NCI-H345 treated with DMSO at 0.1 percent for 48 hours (cell line): ENCODE measurements at regions not wholly inside any gene's neighbourhood (a gene's known extent, or its start where the extent isn't known, plus 50 kb on each side); places are given as distances from the start of the nearest gene placed in this dataset.

Experiments
- DNase-seq: peaks from one replicate; lab custom pipeline; 2025; ENCODE audit not compliant: unreplicated experiment; lab: John Stamatoyannopoulos, UW

GRCh38 chr17:53891726-53892125 lies 69.0 kb downstream of the KIF2B start:
- no peak for DNase-seq

GRCh38 chr17:53892222-53892621 lies 69.5 kb downstream of the KIF2B start:
- no peak for DNase-seq

DNA sequence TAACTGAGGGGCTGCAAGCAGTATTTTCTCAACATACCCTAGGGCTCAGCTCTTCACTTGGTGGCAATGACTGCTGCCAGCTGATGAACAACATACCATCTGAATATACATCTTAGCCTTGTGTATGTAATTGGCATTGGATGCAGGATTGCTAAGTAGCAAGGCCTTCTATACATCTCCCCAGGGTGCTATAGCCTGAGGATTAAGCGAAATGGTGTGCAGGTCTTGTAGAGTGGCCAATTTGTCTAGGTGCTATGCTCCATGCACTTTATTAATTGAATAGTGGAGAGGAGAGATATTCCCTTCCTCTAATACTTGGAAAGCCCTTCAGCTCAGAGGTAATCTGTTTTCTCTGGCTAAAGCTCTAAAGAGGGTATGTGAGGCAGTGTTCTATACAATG lies 71.9 kb downstream of the KIF2B start:
- no peak for DNase-seq

GRCh38 chr17:53896047-53896446 lies 73.3 kb downstream of the KIF2B start:
- DNase-seq = no peak

DNA sequence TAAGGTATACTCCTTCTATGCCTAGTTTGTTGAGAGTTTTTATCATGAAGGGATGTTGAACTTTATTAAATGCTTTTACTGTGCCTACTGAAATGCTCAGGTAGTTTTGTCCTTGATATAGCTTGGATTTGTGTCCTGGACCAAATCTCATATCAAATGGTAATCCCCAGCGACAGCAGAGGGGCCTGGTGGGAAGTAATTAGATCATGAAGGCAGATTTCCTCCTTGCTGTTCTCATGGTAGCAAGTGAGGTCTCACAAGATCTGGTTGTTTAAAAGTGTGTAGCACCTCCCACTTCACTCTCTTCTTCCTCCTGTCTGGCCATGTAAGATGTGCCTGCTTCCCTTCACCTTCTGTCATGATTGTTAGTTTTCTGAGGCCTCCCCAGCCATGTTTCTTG lies 78.2 kb downstream of the KIF2B start:
- DNase-seq = no peak

DNA sequence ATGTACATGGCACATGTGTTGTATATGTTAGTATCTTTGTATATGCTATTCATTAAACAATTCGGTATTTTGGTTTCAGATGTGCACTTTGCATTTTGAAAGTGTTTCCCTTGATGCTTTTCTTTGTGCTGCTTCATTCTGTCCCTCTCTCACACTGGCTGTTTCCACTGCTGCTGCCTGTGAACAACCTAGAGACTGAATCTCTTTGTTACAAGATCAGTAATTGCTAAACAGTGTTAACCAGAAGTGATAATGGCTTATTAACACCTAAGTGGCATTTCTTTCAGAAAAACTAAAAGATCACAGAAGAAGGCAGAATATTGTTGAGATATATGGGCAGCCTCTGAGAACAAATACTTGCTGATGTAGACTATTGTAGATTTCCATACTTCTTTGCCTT lies 84.7 kb downstream of the KIF2B start:
- no peak for DNase-seq

GRCh38 chr17:53909802-53910201 lies 87.1 kb downstream of the KIF2B start:
- no peak for DNase-seq

DNA sequence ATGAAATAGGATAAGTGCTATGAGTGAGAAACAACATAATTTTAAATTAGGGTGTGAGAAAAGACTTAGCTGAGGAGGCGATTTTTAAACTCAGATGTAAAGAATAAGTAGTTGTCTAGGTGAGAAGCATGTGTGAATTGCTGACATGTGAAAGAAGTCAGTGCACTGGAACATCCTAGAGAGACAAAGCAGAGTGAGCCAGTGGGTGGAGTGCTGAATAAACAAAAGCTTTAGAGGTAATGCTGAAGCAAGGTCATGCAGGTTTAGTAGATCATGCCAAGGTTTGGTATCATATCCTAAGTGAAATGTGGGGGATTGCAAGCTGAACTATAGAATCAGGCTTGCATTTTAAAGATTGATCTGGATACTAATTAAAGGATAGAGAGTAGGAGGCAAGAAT lies 89.4 kb downstream of the KIF2B start:
- no peak for DNase-seq

DNA sequence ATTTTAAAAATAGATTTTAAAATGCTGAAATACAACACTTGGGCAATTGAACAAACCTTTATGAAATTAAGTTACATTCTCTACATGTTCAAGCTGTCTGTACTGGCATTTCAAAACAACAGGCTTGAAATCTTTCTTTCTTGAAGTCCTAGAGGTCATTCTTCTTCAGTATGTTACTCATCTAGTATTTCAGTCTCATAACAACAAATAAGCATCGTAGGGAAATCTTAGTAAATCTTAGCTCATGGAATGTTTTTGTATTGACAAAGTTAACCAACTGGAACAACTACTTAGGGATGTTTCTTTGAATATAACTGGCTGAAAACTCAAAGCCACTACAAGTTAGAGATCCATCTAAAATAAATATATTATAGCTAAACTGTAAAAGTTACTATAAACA lies 96.6 kb downstream of the KIF2B start:
- no peak for DNase-seq

GRCh38 chr17:53924530-53925455 lies 102.1 kb downstream of the KIF2B start:
- DNase-seq = no peak

GRCh38 chr17:53932386-53932785 lies 109.7 kb downstream of the KIF2B start:
- no peak for DNase-seq

- DNase-seq = no peak
Measured at GRCh38 chr17:53934931-53935330, 112.2 kb downstream of the KIF2B start.

- no peak for DNase-seq
Measured at GRCh38 chr17:53941231-53941630, 118.5 kb downstream of the KIF2B start.

- DNase-seq = no peak
Measured at GRCh38 chr17:53942436-53942835, 119.7 kb downstream of the KIF2B start.

GRCh38 chr17:53942898-53943297 lies 120.2 kb downstream of the KIF2B start:
- DNase-seq = no peak

DNA sequence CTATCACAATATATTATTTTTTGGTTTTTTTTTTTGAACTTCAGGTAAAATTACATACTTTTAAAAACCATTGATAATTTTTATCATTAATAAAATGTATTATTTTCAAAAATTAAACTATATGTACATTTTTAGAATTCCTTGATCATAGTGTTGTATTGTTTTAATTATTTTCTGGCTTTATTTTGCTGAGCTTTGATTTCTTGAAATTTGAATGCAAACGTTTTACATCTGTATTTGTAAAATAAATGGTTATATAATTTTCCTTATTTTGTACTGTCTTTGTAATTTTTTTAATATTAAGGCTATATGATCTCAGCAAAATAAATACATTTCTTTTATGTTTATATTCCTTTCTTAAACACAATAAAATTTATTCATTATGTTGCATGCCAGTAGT lies 125.6 kb downstream of the KIF2B start:
- DNase-seq = no peak

DNA sequence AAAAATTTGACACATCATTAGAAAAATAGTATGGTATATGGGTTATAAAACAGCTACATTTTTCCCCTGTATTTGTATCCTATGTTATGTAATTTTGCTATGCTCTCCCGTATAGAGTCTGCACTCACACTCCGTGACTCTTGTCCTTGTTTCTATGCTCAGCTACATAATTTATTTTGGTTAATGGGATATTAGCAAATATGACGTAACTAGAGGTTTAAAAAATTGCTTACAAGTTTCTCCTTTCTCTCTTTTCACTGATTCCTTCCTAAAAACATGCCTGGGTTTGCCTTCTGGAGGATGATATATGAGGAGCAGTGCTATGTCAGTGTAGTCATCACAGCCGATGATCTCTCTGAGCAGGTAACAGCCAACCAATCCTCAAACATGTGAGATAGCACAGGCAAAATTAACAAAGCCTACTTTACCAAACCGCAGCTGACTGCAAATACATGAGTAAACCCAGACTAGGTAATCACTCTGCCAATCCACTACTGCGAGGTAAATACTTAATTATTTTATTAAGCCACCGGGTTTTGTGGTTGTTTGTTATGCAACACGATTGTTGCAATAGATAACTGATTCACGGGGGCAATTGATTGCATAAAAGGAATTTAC lies 126.9 kb downstream of the KIF2B start:
- DNase-seq = no peak

- no peak for DNase-seq
Measured at GRCh38 chr17:53950207-53950857, 127.6 kb downstream of the KIF2B start.

- no peak for DNase-seq
Measured at GRCh38 chr17:53950858-53951250, 128.1 kb downstream of the KIF2B start.

DNA sequence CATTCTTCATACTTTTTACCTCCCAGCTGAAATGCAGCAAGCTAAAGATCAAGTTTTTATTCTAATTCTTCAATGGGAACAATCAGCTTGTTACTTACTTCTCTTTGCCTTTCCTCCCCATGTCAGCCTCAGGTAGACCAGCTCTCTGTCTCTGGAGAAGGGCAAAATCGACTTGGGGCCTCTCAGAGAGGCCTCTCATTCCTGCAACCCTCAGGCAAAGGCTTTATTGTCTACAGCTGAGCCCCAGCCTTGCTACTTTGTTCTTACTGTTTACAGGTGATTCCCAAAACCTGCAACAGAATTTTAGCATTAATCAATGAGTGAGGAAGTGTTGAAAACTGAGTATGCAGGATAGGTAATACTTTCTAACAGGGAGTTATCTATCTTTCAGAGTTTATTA lies 148.6 kb downstream of the KIF2B start:
- DNase-seq = no peak

- DNase-seq = no peak
Measured at GRCh38 chr17:53979991-53980390, 157.3 kb downstream of the KIF2B start.

GRCh38 chr17:53996131-53996530 lies 173.4 kb downstream of the KIF2B start:
- DNase-seq = no peak
